ENCODE measurements at regions not wholly inside any gene's neighbourhood (a gene's known extent, or its start where the extent isn't known, plus 50 kb on each side); places are given as distances from the start of the nearest gene placed in this dataset.
"Not testable (repeated sequence)": the region's sequence is repeated elsewhere in the genome, so short reads cannot be mapped to it uniquely, and the experiment has no call there.

DNA sequence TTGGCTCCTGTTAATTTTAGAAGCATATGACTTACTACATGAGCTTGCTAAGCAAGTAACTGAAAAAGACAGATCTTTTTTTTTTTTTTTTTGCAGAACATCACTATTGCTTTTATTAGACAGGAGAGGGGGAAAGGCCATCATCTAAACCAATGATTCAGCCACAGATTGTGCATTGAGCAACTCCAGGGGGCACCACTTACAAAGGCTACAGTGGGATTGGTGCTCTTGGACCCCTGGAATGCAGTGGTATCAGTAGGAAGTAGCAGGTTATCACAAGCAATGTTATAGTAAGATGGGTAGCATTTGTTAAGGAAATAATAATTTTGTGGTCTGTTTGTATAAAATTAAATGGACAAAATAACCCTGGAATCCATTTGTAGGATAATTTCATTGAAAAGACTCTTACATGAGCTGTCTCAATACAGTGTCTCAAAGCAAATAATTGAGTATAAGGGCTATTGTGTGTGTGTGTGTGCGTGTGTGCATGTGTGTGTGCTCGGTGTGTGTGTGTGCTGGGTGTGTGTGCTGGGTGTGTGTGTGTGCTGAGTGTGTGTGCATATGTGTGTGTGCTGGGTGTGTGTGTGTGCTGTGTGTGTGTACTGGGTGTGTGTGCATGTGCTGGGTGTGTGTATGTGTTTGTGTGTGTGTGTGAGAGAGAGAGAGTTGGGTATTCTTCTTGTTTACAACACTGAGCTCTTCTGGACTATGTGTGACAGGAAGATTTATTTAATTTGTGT lies 296.3 kb downstream of the PCDH7 start:
- DNase-seq (ENCODE audit: low read depth) = no peak

- DNase-seq (ENCODE audit: low read depth) = no peak
These were observed 300.2 kb downstream of the PCDH7 start for GRCh38 chr4:31020363-31020762.

DNA sequence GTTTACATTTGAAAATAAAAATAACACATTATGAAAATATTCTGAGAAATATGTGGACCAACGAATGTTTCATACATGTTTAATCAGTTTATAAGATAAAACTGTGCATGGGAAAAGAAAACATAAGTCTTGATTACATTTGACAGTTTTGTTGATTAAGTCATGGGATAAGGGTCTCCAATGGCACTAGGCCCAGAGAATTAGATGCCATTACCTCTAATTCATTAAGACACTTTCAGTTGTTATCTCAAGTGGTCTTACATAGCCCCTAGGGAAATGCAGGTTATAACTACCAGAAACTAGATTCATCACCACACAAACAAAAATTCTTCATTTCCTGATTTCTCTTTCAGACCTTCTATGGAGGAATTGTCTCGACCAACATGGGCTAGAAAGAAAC lies 300.8 kb downstream of the PCDH7 start:
- DNase-seq (ENCODE audit: low read depth) = no peak

DNA sequence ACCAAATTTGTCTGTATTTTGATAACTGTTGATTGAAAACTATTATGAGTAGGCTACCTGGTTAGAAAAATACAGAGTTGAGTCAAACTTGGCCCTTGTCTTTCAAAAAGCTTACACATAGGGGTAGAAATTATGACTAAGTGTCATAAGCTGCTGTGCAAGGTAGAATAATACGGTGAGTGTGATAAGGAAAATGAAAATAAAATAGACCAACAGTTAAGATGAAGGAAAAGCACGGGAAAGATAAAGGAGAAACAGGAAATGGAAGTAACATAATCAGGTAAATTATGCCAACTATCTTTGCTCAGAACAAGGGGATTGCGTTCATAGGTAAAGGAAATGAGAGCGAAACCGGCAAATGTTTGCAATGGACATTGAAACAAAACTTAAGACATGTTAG lies 302.5 kb downstream of the PCDH7 start:
- DNase-seq (ENCODE audit: low read depth) = no peak

DNA sequence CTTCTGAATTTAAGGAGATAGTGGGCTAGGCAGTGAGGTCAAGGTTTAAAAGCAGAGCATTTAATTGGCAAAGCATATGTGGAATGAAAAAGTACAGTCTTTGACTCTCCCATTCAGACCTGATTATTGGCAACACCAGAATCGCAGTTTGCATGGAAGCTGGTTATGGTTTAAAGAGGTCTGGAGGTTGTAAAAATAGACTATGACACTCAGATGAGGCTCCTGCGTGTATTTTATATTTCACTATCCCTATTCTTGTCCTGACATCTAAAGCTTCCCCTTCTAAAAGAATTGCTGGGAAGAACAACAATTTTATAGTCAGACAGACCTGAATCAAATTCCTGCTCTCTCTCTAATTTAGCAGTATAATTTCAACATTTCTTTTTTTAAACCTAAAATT lies 302.9 kb downstream of the PCDH7 start:
- DNase-seq (ENCODE audit: low read depth) = no peak

DNA sequence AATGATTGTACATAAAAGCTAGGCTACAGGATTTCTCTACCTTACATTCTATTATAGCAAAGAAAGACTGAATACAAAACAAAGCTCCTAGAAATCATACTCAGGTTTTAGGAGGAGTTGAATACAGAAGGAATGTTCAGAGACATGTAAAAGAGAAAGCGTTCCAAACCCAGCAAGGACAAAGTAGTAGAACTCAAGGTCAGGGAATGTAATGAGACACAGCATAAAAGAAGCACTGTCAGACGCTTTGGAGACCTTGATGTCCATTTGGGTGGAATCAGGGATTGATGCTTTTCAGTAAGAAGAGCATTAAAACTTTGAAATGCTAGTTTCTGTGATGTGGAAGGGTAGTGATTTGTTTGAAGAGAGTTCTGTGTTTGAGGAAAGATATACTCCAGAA lies 303.6 kb downstream of the PCDH7 start:
- DNase-seq (ENCODE audit: low read depth) = no peak

GRCh38 chr4:31024781-31025180 lies 304.6 kb downstream of the PCDH7 start:
- not testable (repeated sequence) for DNase-seq (ENCODE audit: low read depth)

- no peak for DNase-seq (ENCODE audit: low read depth)
These were observed 306.1 kb downstream of the PCDH7 start for GRCh38 chr4:31026256-31026655.

DNA sequence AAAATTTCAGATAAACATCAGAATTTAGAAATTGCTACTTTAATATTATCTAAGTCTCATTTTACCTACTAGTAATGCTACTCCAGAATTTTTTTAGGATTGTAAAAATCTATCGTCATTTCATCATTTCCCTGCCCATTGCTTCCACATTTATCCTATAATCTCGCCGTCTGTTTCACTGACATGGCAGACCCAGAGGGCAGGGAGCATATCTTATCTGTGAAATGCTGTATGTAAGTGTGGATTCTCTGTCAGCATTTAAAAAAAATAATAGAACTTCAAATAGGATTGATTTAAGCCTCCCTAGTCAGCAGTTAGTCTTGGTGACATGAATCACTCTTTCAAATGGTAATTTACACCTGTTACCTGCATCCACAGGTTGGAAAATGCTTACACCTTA lies 314.4 kb downstream of the PCDH7 start:
- DNase-seq (ENCODE audit: low read depth) = no peak

DNA sequence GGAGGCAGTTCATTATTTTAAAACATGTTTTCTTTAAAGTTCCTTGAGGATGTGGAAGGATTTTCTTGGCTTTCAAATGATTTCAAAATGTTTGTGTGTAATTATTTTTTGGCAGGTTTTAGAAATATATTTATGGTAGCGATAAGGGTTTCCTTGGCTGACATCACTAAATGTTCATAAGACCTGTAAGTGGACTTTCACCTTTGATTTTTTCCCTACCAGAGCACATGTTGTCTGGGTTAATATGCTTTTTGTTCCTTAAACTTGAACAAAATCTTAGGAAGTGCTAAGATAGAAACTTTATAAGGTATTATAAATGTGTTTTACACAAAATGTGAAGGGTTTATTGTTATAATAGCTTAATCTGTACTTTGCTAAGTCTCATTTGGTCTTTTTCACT lies 315.6 kb downstream of the PCDH7 start:
- no peak for DNase-seq (ENCODE audit: low read depth)

DNA sequence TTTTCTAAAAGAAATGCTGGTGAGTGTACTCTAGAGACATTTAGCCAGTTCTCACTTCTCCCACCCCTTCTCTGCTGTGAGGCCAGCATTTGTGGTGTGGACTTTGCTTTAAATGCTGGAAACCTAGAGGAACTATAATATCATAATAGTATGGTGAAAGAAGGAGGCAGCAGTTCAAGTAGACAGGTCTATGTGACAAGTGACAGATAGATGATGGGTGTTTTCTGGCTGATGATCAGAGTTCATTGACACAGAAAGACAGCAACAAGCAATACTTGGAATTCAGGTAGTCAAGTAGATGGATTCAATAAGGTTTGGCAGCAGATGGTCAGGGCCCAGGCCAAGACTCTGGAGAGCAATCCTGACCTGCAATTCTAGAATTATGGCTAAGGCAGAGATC lies 317.5 kb downstream of the PCDH7 start:
- no peak for DNase-seq (ENCODE audit: low read depth)

DNA sequence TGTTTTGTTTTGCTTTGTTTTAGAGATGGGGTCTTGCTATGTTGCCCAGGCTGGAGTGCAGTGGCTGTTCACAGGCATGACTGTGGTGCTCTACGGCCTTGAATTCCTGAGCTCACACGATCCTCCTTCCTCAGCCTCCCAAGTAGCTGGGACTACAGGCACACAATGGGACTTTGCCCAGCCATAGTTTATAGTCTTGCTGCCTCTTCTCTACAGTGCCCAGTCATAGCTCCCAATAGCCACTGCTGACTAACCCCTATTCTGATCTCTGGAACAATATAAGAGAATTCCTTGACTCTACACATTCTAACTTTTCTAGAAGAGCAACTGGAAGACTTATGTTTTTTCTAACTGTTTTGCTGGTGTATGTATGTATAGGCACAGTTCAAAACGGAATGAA lies 319.2 kb downstream of the PCDH7 start:
- no peak for DNase-seq (ENCODE audit: low read depth)

DNA sequence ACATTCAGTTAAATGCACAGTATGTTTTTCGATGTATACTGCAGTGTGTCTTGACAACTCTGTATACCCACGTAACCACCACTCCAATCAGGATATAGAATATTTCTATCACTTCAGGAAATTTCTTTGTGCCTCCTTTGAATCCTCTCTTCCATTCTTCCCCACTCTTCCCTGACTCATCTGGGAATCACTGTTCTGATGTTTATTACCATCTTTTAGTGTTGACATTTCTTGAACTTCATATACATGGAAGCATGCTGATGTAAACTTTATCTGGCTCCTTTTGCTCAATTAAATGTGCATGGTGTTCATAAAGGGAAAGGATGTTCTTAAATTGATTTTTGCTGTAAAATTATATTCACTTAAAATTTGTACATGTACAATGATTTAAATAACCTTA lies 319.9 kb downstream of the PCDH7 start:
- DNase-seq (ENCODE audit: low read depth) = no peak

- DNase-seq (ENCODE audit: low read depth) = no peak
These were observed 321.2 kb downstream of the PCDH7 start for GRCh38 chr4:31041385-31041784.

DNA sequence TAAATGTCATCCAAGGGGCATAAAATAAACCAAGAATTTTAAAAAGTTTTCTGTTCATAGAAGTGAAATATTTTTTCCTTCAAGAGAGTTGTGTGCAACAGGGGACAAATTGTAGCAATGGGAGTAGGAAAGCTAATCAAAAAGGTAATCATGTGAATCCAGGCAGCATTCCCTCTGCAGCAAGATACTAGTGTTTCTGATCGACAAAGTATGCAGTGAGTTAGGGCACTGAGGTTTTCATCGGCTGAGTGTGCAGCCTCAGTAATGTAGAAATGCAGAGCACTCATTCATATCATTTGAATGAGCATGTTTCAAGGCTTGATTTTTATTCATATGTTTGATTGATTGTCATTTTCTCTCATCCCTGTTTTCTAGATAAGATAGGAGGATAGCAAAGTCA lies 321.7 kb downstream of the PCDH7 start:
- DNase-seq (ENCODE audit: low read depth) = no peak

DNA sequence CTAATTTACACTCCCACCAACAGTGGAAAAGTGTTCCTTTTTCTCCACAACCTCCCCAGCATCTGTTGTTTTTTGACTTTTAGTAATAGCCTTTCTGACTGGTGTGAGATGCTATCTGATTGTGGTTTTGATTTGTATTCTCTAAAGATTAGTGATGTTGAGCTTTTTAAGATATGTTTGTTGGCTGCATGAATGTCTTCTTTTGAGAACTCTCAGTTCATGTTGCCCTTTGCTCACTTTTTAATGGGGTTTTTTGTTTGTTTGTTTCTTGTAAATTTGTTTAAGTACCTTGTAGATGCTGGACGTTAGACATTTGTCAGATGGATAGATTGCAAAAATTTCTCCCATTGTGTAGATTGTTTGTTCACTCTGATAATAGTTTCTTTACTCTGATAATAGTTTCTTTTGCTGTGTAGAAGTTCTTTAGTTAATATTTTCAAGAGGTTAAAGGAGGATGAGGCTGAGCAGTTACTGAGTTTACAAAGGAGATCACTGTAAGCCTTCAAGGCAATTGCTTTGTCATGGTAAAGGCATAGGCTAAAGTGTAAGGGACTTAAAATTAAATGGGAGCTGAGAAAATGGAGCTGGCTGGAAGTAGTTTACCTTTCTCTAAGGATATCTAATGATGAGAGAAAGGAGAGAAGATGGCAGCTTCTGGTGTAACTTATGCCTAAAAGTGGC lies 323.4 kb downstream of the PCDH7 start:
- no peak for DNase-seq (ENCODE audit: low read depth)

DNA sequence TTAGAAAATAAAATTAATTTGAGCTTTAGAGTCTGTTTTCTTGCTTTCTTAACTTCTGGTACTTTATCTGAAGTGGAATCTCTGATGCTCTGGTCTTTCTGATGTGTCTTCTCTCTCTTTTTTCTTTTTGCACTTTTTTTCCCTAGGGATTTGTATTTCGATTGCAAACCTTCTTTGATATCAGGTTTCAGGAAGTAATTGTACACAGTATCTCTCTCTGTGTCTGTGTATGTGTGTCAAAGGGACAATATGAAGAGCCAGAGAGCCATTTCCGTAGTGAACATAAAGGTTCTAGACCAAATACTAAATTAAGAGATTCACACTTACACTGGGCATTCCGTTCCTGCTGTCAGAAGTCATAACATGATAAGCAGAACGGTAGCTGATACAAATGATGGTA lies 325.0 kb downstream of the PCDH7 start:
- DNase-seq (ENCODE audit: low read depth) = no peak

DNA sequence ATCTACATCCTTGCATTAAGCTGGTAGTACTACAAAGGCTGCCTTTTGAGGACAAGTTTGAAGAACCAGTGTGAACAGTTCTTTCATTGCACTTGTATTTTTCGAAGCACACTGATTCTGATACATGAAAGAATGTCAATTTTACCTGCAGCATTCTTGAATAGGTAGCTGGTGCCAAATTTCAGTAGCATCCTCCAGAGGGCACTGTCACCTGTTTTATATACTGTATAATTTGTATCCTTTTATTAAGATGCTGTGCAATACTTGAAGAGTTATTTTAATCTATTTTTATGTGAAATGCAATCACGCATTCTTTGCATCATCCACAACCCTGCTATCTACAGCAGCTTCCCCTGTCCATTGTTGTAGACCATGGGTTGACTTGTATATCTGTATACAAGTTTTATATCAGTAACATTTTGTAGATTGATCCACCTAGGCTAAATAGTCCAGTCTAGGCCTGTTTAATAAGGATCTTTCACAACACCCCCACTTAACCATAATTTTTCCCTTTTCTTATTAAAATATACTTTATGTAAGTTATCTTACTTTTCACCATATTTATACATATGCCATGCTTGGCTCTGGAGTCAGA lies 325.7 kb downstream of the PCDH7 start:
- DNase-seq (ENCODE audit: low read depth) = no peak

GRCh38 chr4:31051151-31051550 lies 331.0 kb downstream of the PCDH7 start:
- no peak for DNase-seq (ENCODE audit: low read depth)

GRCh38 chr4:31051565-31051964 lies 331.4 kb downstream of the PCDH7 start:
- DNase-seq (ENCODE audit: low read depth) = no peak

- DNase-seq (ENCODE audit: low read depth) = no peak
These were observed 332.4 kb downstream of the PCDH7 start for GRCh38 chr4:31052519-31052918.

DNA sequence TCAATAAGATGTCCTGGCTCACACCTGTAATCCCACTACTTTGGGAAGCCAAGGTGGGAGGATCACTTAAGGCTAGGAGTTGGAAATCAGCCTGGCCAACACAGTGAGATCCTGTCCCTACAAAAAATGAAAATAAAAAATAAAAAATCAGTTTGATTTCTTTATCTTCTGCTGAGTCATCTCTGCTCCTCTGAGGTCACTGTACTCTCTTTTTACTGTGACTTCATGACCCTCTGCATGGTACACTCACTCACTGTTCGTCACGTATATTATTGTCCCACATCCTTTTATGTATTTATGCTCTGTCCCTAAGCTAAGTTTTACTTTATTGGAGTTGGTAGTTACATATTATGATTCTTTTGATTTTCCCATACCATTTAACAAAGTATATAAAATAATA lies 333.3 kb downstream of the PCDH7 start:
- no peak for DNase-seq (ENCODE audit: low read depth)

DNA sequence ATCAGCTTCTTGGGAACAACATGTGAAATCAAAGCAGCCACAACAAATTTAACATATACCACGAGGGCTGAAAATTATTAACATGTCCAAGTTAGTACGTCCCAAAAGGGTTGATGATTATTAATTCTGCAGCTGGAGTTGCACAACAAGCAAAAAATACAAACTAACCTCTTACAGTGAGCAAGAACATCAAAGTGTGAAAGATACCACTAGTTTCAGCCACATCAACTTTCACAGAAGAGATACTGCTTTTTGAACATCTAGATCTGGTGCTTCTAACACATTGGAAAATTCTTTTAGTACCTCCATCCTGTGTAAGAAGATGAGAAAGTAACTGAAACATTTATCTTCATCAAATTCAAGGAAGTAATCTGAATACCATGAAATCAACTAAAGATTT lies 334.1 kb downstream of the PCDH7 start:
- DNase-seq (ENCODE audit: low read depth) = no peak

DNA sequence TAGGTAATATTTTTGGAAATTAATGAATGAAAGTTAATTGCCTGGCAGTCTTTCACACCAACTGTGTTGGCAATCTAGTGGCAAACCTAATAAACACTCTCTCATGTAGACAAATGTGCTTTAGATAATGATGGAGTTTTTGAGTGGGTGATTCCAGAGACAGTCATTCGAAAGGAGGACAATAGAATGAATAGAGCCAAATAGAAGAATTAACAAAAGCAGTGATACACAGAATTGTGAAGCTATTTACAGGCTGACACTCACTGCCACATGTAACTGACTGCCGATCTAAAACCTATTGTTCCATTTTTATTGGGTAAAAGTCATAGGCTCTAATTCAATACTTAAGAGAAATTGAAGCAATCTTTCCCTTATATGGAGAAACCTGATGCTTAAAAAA lies 338.5 kb downstream of the PCDH7 start:
- DNase-seq (ENCODE audit: low read depth) = no peak

Data from EH (cell line).